CD4-positive, alpha-beta T cell treated with Interleukin-15 for 1 hour (primary cell): ENCODE measurements at regions not wholly inside any gene's neighbourhood (a gene's known extent, or its start where the extent isn't known, plus 50 kb on each side); places are given as distances from the start of the nearest gene placed in this dataset.

Experiments used
- DNase-seq: peaks from one replicate; pipeline ENCODE4 v3.0.0-alpha.2; 2020

DNA sequence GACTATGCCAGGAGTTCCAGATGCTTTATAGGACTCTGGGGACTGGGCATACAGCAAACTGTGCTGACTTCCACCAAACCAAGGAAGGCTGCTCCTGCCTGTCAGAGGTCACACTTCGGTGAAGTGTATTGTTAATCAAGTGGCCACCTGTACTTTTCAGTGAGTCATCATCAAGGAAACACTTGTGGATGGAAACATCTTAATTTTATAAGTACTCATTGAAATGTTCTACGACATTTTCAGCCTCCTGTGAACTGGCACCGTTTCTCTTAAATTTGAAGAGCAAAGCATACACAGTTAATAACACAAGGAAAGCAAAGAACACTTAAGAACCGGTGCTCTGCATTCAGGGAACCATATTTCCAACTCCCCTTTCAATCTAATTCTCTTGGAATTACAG, 801.7 kb upstream of the DPPA4 start:
- no peak for DNase-seq

DNA sequence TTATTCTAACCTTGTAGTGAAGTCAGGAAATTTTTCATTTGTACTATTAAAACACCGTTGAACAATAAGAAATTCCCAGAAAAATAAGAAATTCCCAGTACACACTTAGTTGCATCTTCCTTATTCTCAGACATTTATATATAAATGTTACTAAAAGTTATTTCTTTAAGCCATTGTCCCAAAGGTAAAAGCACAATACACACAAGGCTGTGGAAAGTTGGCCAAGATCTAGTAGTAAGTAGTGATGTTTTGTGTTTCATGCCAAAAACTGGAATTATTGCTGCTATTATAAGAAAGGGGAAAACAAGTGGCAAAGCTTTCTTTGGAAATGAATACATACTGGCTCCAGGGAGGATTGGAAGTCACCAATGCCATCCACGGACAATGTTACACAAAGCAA, 802.5 kb upstream of the DPPA4 start:
- DNase-seq: no peak

DNA sequence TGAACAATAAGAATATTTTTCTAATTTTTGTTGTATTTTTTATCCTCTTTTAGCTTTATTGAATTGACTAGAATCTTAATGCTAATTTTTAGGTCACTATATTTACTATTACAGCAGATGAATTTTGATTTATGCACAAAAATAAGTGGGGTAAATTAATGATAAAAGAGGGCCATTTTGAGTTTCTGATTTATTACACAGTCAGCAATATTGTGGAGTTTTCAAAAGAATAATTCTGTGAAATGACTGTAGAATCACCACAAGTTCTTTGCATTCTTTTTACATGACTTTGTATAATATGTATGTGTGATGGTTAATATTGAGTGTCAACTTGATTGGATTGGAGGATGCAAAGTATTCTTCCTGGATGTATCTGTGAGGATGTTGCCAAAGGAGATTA, 812.4 kb upstream of the DPPA4 start:
- no peak for DNase-seq

DNA sequence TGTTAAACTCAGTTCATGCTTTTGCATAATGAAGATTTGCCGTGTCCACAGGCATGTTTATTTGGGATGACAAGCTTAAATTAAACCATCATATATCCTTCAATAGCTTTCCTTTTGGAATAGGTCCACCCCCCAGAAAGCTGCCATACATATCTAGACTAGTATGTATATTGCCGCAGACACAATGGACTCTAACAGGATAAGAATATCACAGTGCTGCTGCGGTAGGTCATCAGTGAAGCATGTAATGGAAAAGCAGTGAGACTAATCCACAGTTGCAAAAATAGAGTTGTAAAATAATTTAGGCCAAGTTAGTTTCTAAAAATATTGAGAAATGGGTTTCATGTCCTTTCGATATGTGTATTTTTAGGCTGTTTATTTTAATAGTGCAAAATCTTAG, 819.9 kb upstream of the DPPA4 start:
- DNase-seq: no peak

DNA sequence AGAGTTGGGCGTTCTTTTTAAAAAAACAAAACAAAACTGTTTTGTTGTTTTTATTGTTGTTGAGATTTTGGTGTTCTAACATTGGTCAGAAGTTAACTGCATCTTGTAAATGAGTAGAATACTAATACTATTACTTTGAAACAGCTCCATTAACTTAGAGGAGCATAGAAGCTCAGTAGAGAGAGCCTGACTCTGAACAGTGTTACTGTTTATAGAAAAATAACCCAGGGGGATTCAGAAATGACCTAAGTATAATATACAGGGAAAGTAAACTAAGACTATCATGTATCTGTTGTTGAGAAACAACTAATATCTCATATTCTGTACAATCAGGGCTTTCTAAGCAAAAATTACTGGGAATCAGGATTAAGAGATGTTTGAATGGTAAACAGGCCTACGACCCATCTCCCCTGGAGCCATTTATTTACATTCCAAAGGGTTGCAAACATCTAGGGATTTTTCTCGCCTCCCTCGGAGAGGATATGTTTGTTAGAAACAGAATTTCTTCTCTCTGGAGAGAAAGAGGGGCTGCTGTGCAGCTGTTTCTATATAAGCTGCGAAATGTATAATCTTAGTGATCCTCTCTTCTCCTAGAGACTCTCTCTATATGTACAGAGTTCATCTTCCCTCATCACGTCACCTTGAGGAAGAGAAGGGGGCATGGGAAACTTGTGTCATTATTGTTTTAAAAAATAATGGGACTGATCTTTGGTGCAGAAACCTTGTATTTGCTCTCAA, 827.5 kb upstream of the DPPA4 start:
- DNase-seq: no peak

DNA sequence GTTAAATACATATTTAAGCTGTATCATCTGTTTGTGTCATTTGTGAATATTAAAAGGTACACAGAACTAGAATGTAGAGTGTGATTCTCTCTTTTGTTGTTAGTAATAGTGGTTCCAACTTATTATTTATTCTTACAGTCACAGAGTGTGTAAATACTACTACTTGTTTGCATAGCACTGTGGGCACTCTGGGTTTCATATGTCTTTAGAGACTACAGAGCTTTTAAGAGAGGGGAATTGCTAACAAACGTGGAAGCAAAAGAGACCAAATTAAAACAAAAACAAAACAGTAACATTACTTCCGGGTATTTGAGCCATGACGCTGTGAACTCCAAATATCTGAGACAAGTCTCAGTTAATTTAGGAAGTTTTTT, 828.0 kb upstream of the DPPA4 start:
- DNase-seq: no peak

DNA sequence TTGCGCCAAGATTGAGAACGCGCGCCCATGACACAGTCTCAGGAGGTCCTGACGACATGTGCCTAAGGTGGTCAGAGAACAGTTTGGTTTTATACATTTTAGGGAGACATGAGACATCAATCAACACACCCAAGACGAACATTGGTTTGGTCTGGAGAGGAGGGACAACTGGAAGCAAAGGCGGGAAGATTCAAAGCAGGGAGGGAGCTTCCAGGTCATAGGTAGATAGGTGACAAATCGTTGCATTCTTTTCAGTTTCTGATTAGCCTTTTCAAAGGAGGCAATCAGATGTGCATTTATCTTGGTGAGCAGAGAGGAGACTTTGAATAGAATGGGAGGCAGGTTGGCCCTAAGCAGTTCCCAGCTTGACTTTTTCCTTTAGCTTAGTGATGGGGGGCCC, 828.4 kb upstream of the DPPA4 start:
- DNase-seq: no peak

DNA sequence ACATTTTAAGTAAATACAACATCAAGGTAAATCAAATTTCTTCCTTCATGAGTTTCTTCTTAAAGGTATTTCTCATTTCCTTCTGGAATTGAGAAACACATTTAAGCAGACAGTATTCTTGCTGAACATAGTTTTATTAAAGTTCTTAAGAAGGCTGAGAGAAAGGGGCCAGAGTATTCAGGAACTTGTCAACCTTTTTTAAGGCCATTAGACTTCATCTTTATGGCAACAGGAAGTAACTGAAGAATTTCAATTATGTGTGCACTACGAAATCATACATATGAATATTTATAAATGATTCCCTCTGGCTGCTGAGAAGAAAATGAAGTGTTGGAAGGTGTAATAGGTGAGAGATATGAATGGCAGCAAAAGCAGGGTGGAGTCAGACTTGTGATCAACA, 829.4 kb upstream of the DPPA4 start:
- DNase-seq: no peak

DNA sequence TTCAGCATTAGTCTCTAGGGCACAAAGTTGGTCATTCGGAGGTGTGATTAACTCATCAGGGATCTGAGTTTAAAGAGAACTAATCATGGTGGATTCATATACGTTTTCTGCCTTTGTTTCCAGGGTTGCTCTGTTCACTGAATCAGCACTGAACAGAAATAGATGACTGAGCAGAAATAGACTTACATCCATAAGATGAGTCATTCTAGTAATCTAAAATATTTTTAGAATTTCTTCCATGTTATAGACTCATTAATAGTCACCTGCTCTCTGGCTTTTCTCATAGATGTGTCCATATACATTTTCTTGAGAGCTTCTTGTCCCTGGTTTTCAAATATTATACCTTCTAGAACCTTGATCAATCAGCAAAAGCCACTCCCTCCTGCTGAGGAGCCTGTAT, 837.6 kb upstream of the DPPA4 start:
- DNase-seq: no peak

DNA sequence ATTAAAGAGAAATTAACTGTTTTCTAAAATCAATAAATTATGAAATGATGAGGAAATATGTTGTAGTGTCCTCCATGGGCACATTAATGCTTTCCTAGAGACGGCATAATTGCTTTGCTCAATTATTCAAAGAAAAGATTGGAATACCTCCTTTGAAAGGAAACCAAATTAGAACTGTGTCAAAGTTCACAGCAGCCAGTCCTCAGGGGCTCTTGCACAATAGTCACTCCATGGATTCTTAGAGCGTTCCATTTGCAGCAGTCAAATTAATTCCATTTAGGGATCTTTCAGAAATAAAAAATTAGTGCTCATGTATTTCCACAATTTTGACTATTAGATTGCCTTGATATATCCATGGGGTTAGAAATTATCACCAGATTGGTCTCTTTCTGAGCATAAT, 841.6 kb upstream of the DPPA4 start:
- no peak for DNase-seq

DNA sequence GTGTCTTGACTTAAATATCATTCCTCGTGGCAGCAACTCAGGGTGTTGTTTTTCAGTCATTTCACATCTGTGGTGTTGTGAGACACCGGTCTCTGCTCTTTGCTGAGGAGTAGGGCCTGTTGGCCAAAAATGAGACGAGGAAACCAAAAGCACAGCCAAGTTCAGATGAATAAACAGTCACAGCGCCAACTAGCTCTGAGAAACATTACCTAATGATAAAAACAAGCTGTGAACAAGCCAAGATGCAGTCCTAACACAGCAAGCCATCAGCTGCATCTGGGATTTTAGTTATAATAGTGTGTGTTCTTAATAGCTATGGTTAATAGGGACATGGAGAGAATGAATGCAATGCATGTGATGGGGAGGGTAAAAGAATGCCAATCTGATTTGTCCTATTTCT, 843.4 kb upstream of the DPPA4 start:
- DNase-seq: no peak

DNA sequence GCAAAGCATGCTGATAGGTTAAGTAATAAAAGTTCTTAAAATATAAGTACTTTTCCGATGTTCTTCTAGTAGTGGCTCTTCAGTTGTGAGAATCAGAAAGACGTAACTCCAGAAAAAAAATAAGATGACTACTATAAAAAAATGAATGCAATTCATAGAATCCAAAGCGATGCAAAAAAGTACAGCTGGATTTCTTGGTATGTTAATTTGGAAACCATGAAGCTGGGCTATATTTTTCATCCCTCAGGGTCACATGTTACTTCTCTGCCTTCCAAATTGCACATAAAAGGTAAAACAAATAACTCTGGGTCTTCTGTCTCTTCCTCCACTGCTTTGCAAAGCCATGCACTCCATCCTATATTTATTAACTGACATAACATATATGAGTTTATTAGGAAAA, 843.9 kb upstream of the DPPA4 start:
- DNase-seq: no peak

DNA sequence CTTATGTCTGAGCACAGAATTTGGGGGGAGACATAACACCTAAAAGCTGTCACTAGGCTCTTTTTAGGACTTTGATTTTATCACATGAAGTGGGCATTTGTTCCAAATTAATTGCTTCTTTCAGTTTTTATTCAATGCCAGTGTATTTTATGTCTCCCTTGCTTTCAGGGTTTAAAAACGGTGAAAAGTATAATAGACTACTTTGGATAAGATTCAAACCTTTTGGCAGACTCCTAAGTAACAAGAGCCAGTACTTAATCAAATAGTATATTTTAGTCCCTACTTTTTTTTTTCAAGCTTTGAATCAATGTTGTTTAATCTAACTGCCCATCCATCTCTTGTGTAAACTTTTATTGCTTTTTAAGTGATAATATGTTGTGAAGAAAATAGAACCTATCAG, 847.2 kb upstream of the DPPA4 start:
- no peak for DNase-seq

DNA sequence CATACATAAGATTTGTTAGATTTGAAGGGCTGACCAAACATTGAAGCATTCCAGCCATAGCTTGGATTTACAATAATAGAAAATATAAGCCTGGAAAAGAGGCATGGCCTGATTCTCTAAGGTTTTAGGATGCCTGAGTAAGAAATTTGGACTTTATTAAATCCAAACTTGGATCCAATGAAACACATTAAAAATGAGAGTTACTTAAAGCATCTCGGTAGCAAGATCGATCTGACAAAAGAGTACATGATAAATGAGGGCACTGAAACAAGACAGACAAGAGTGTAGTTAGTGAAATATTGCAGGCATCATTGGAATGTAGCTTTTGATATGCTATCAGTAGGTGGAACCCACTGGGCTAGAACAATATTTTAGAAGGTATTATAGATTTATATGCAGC, 855.7 kb upstream of the DPPA4 start:
- DNase-seq: no peak

DNA sequence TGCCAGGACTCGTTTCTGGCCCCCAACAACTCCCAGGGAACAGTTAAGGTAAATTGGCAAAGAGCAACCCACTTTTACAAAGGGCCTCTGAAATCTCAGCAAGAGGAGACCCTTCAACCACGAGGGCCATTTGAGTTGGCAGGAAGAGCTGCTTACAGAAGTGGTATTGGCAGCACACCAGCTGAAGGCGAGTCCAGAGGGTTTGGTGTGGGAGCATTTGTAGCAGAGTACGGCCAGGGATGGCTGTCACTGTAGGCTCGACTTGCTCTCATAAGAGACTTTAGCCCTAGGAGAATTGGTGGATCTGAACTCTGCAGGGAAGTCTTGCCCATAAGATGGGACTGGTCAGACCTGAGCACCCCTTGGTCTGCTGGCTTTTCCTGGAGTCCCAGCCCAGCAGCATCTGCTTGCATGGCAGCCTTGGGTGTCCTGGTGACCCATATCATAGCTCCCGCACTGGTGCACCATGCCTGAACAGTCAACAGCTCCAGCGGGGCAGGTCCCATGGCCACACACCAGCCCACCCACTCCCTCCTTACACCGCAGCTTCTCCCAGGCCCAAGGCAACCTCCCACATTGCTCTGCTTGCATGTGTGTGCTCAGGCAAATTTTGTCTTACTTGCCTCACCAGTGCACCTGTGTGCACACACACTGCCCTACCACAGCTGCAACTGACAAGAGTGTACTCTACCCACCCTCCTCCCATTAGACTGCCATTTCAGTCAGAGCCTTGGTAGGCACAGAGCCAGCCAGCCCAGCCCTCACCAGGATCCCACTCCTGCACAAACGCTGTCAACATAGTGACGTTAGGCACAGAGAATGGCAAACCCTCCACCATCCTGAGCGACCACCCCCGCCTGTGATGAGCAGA, 861.6 kb upstream of the DPPA4 start:
- no peak for DNase-seq

DNA sequence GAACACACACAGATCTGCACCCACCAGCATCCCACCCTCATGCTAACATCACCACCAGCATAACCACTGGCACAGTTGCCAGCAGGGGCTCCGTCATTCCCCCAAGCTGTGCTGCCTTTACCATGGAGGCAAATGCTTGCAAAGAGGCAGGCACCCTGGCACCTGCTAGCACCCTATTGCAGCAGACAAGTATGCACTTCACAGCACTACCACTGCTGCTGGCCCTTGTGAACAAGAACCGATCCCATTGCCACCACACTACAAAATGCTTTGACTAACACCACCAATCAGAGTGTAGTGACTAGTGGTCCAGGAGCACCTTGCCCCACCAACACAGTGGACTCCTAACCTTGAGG, 862.2 kb upstream of the DPPA4 start:
- no peak for DNase-seq

DNA sequence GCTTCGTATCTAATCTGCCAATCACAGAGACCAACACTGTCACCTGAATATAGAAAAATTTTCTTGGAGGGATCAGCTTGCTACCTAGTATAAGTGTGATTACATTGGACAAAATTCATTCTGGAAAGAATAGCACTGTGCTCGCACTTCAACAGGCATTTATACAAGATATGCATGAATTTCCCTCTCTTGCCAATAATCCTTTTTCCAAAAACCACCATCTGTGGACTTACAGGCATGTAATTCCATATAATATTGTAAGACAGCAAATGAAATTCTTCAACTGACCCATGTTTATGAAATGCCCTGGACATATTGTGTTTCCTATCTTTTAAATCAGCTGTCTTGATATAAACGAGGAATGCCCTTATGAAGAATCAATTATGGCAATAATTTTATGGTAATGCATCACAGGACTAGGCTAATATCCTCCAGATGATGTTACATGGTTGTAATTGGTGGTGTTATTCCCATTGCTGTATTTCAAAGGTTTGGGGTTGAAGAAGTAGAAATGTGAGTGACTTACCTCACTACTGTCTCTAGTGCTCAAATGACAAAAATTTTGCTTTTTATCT, 861.4 kb upstream of the NECTIN3 start:
- DNase-seq: no peak

DNA sequence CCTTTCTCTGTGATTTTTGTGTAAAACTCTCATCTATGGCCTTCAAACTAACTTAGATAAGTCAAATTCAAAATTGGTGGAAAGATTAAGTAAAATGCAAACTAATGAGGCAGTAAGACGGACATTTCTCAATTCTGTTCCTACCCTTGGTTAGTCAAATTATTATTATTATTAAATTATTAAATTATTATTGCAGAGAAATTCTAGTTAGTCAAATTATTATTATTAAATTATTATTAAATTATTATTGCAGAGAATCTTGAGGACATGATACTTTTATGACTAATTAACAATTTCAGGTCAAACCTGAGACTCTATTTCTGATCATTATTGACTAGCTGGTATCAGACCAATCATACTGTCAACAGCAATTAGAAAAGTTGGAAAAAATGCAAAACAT, 845.0 kb upstream of the NECTIN3 start:
- no peak for DNase-seq

DNA sequence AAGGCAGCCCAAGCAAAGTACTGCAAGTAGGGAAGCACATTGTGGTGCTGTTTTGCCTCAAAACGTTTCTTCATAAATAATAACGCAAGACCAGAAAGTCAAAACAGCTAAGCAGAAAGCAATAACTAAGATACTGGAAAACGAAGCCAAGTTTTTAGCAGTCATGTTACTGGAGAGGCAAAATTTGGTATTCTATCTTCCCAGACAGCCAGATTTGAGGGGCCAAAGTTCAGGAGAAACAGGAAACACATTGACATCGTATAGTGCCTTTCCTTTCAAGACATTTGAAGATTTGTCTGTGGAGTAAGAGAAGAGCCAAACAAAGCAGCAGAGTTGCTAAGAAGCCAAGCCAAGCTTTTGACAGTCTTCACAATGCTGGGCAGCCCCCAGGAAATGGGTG, 843.6 kb upstream of the NECTIN3 start:
- DNase-seq: no peak

DNA sequence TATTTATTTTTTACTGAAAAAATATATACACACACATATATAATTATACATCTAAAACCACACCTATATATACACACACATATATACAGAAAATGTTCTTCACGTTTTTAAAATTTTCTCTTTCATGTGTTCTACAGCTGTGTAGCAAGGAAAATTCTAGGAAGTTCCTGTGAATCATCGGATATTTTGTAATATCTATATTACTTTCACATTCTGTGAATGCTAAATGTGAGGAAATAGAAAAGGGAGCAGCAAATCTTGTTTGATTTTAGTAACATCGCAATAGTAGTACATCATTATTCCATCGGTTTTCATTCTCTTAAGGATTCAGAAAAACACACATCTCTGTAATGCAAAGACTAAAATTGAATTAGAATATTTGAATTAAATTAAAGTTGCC, 836.8 kb upstream of the NECTIN3 start:
- no peak for DNase-seq

DNA sequence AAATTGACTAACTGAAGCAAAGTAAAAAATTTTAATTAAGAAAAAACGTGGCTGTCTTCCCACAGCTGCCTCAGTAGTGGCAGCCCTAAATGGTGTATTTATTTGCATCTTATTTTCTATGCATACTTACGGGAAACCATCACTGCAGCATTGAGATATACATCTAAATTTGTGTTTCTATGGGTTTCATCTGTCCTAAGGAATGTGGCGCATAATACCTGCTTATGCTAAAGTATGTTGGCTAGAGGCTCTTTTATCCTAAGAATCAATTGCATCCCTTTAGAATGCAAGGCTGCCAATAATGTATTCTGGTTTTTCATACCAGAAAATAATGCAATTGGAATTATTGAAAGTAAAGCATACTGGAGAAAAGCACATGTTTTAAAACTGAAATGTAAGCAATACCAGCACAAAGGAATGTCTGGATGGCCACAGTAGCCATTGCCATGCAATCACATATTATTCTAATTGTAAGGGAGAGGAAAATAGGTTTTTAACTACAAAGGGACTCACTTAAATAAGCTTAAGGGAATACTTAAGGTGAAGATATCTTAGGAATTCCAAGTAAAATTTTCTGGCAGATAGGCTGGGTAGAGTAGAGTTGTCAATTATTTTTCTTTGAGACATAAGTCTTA, 834.5 kb upstream of the NECTIN3 start:
- no peak for DNase-seq

DNA sequence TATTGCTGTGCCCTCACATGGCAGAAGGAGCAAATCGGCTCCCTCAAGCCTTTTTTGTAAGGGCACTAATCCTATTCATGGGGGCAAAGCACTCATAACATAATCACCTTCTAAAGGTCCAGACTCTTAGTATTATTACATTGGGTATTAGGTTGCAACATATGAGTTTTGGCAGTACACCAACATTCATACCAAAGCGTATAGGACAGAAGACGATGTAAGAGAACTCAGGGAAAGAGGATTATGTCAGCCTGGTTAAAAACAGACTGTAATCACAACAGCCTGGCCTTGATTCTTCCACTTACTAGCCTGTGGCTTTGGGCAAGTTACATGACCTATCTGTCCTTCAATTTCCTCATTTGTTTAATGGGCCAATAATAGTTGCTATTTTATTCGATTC, 828.5 kb upstream of the NECTIN3 start:
- no peak for DNase-seq

DNA sequence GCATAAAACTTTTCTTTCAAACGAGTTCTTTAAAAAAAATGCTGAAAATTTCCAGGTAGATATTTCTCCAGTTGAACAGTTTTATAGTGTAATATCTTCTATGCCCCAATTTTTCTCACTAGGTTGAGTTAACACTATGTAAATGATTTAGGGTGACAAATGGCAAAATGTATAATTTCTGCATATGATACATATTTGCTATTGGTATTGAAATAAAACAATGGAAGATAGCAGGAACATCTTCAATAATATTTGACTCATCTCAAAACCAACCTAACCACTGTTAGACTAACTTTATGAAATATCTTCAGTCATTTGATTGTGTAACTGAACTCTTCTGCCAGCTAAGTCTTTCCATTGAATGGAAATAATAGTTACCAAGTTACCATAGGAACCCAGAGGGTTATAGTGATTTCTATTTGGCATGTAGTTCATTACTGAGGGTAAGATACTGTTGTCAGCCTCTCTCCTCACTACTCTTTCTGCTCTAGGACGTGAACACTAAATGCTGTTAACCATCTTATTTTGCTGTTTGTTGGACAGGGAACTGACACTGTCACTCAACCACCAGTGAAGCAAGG, 824.7 kb upstream of the NECTIN3 start:
- no peak for DNase-seq

DNA sequence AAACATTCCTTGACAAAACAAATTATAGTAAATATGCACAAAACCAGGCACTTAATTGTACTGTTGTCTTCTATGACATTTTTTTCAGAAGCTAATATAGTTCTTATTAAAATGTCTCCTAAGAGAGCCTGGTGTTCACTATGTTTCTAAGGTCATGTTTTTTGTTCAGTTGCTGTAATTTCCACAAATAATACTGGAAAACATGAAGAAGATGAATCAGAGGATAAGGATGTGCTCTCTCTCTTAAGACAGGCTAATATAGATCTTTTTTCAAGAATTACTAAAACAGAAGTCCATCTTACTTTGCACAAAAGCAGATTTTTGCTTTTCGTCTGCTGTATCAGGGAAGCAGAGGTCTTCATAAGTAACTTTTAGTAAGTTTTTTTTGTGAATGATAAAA, 823.0 kb upstream of the NECTIN3 start:
- no peak for DNase-seq
